Hepatocyte (in vitro differentiated cells): ENCODE measurements at regions not wholly inside any gene's neighbourhood (a gene's known extent, or its start where the extent isn't known, plus 50 kb on each side); places are given as distances from the start of the nearest gene placed in this dataset.

ENCODE experiments used
- CTCF ChIP-seq: fragments of 200-600 bp; sonication (generic); IDR thresholded peaks from 2 replicates; pipeline ENCODE4 v1.5.1; 2016; ENCODE audit warnings: antibody characterized with exemption, mild to moderate bottlenecking; ENCODE audit not compliant: poor library complexity
- EZH2 ChIP-seq: fragments of 200-600 bp; sonication (generic); IDR thresholded peaks from 2 replicates; pipeline ENCODE4 v1.6.1; 2016; ENCODE audit warnings: antibody characterized with exemption, mild to moderate bottlenecking, borderline replicate concordance
- EZH2phosphoT487 ChIP-seq: fragments of 200-600 bp; sonication (generic); IDR thresholded peaks from one replicate; pipeline ENCODE4 v1.6.1; 2018; ENCODE audit warnings: antibody characterized with exemption, mild to moderate bottlenecking, low read depth, moderate library complexity; ENCODE audit not compliant: unreplicated experiment, severe bottlenecking

- TF ChIP-seq CTCF (no peak), EZH2 (no peak), EZH2phosphoT487 (no peak)
These were observed 453.2 kb downstream of the PRR16 start for GRCh38 chr5:120917214-120917758.
